ENCODE measurements at regions not wholly inside any gene's neighbourhood (a gene's known extent, or its start where the extent isn't known, plus 50 kb on each side); places are given as distances from the start of the nearest gene placed in this dataset.

GRCh38 chr16:48852458-48852857 lies 242.5 kb upstream of the N4BP1 start:
- no peak for DNase-seq (ENCODE audit: low read depth in 1 of 2, low spot score in 1 of 2)
- no peaks in the 10 kb centered on the region for H3K9me3 ChIP-seq (ENCODE audit: low read depth)
- no peak overlapping the region for H3K27ac ChIP-seq
- H3K36me3 ChIP-seq = no peaks in the 10 kb centered on the region
- no peak for TF ChIP-seq CTCF (IDR thresholded peaks at IDR 0.05; ENCODE audit: low read depth, low read length)
- H3K4me3 ChIP-seq = no peak overlapping the region
- no peaks in the 10 kb centered on the region for H3K4me1 ChIP-seq (ENCODE audit: low read depth)
- H3K27me3 ChIP-seq = no peaks in the 10 kb centered on the region

DNA sequence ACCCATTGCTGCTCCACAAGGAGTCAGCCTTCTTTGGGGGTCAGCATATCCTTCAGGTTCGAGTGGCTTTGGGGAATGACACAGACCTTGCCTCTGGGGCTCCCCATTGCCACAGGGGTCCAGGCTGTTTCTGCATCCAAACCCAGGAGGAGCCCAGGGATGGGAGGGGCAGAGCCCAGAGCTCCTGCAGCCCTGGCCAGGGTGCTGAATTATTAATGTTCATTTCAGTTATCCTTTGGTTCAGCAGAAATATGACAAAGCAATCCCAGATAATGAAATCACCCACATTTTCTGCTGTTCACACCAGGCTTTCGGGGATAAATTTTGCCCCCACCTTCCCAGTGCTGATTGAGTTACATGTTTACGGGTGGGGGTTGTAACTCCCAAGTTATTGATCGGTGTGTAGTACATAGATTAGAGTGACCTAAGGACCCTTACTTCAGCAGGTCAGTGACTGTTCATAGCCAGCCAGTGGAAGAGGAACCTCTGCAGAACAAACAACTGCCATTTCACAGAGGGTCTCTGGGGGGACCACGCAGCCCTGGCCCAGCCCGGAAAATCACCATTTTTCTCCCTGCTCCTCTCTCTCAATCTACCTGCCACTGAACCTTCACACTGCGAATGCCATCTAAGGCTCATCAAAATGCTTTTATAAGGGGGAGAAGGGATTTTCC lies 240.3 kb upstream of the N4BP1 start:
- H3K4me1 ChIP-seq (ENCODE audit: low read depth) = no peaks in the 10 kb centered on the region

GRCh38 chr16:48846277-48846676 lies 236.3 kb upstream of the N4BP1 start:
- peaks cover 5% of the 10 kb centered on the region for H3K27me3 ChIP-seq
- no peak for TF ChIP-seq CTCF (IDR thresholded peaks at IDR 0.05; ENCODE audit: low read depth, low read length)
- no peak for DNase-seq (ENCODE audit: low read depth in 1 of 2, low spot score in 1 of 2)
- no peaks in the 10 kb centered on the region for H3K4me1 ChIP-seq (ENCODE audit: low read depth)
- no peaks in the 10 kb centered on the region for H3K9me3 ChIP-seq (ENCODE audit: low read depth)
- H3K4me3 ChIP-seq = no peak overlapping the region
- H3K27ac ChIP-seq = no peak overlapping the region
- no peaks in the 10 kb centered on the region for H3K36me3 ChIP-seq

More for the DNA sequence above, 240.3 kb upstream of the N4BP1 start:
- H3K27ac ChIP-seq = no peak overlapping the region
- H3K9me3 ChIP-seq (ENCODE audit: low read depth) = no peaks in the 10 kb centered on the region
- peak in 1 of 2 donors; percentile 38 for DNase-seq (ENCODE audit: low read depth in 1 of 2, low spot score in 1 of 2)
- H3K36me3 ChIP-seq = no peaks in the 10 kb centered on the region
- H3K4me3 ChIP-seq = no peak overlapping the region
- no peak for TF ChIP-seq CTCF (IDR thresholded peaks at IDR 0.05; ENCODE audit: low read depth, low read length)
- no peaks in the 10 kb centered on the region for H3K27me3 ChIP-seq

DNA sequence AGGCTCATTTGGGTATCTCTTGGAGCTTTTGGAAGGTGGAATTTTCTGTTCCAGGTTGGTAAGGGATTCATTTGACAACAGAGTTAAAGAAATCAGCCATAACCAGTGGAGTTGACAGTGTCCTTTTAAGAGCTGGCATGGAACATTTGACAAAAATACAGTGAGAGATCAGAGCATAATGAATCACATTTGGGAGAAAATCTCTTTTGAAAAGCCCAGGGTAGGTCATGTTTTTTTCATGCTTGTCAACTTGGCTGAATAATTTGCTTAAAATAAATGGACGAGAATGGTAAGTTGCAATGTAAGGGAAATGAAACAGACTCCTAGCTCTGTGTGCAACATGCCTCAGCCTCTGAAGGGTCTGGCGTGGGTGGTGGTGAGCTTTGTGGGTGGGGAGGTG lies 235.3 kb upstream of the N4BP1 start:
- Histone ChIP-seq H3K4me3 (no peak overlapping the region), H3K27me3 (peaks cover 7% of the 10 kb centered on the region), H3K27ac (no peak overlapping the region), H3K9me3 (ENCODE audit: low read depth) (no peaks in the 10 kb centered on the region), H3K4me1 (ENCODE audit: low read depth) (no peaks in the 10 kb centered on the region), H3K36me3 (no peaks in the 10 kb centered on the region)
- DNase-seq (ENCODE audit: low read depth in 1 of 2, low spot score in 1 of 2) = no peak
- TF ChIP-seq CTCF (IDR thresholded peaks at IDR 0.05; ENCODE audit: low read depth, low read length) = no peak

- TF ChIP-seq CTCF (IDR thresholded peaks at IDR 0.05; ENCODE audit: low read depth, low read length) = no peak
- no peak overlapping the region for H3K27ac ChIP-seq
- DNase-seq (ENCODE audit: low read depth in 1 of 2, low spot score in 1 of 2) = no peak
- peaks cover 7% of the 10 kb centered on the region for H3K27me3 ChIP-seq
- no peaks in the 10 kb centered on the region for H3K9me3 ChIP-seq (ENCODE audit: low read depth)
- H3K4me1 ChIP-seq (ENCODE audit: low read depth) = no peaks in the 10 kb centered on the region
- H3K36me3 ChIP-seq = no peaks in the 10 kb centered on the region
- H3K4me3 ChIP-seq = no peak overlapping the region
Observed at GRCh38 chr16:48838349-48838748, 228.4 kb upstream of the N4BP1 start.
